A549 (cell line): ENCODE measurements at regions not wholly inside any gene's neighbourhood (a gene's known extent, or its start where the extent isn't known, plus 50 kb on each side); places are given as distances from the start of the nearest gene placed in this dataset.

ENCODE experiments used
- ATAC-seq, 2 experiments: fragments of 200-7000 bp in 1 of 2; fragments of >200 bp in 1 of 2; cut with Nextera tagmentation in 1 of 2; cut with Tn5 transposase in 1 of 2; 3 replicates each; pipeline versions ENCODE4 v1.8.0 to v1.9.1; 2018 to 2020; ENCODE audit warnings: mild to moderate bottlenecking in 1 of 2, moderate library complexity in 1 of 2
- CTCF ChIA-PET: fragments of 300-600 bp; sonication (Branson Sonifier 250); formaldehyde crosslinking; extraction: SDS; loops from one replicate; lab custom pipeline; 2021; ENCODE audit warnings: antibody characterized with exemption, inconsistent platforms; lab: Yijun Ruan, JAX
- POLR2A ChIA-PET: fragments of 350-600 bp; formaldehyde crosslinking; extraction: SDS; loops from one replicate; lab custom pipeline; 2021; ENCODE audit warnings: antibody characterized with exemption, inconsistent platforms; lab: Yijun Ruan, JAX
- DNase-seq, 2 experiments: peaks; one replicate each; pipeline versions ENCODE4 v3.0.0 to v3.0.0-alpha.2; 2011 to 2016; ENCODE audit warnings: low read depth in 1 of 2, low spot score in 1 of 2
- FAIRE-seq: peaks from 2 replicates; lab custom pipeline; 2011; peaks lifted over from hg19 to GRCh38; lab: Jason Lieb, UNC
- H3K27ac ChIP-seq, 2 experiments: fragments of >200 bp; sonication (Bioruptor Twin); formaldehyde crosslinking; 3 replicates each; pipeline ENCODE4 v1.5.1; 2016 to 2017
- H3K4me1 ChIP-seq: fragments of >200 bp; sonication (Bioruptor Twin); formaldehyde crosslinking; 3 replicates; pipeline ENCODE4 v1.6.1; 2016
- H3K4me2 ChIP-seq: fragments of >200 bp; sonication (Bioruptor Twin); formaldehyde crosslinking; 3 replicates; pipeline ENCODE4 v1.6.1; 2016
- H3K4me3 ChIP-seq: fragments of >200 bp; sonication (Bioruptor Twin); formaldehyde crosslinking; 3 replicates; pipeline ENCODE4 v1.5.1; 2016
- H3K9me3 ChIP-seq: fragments of >200 bp; sonication (Bioruptor Twin); formaldehyde crosslinking; 3 replicates; pipeline ENCODE4 v1.6.1; 2016
- BCL3 ChIP-seq: fragments of >200 bp; sonication (Bioruptor Twin); formaldehyde crosslinking; IDR thresholded peaks from 3 replicates; pipeline ENCODE4 v1.6.1; 2016
- CBX2 ChIP-seq: fragments of 200-600 bp; sonication (generic); IDR thresholded peaks from 2 replicates; pipeline ENCODE4 v1.6.1; 2016; ENCODE audit warnings: low read depth, mild to moderate bottlenecking, borderline replicate concordance
- CHD4 ChIP-seq: fragments of 200-600 bp; sonication (generic); IDR thresholded peaks from 2 replicates; pipeline ENCODE4 v1.6.1; 2016; ENCODE audit warnings: antibody characterized with exemption, mild to moderate bottlenecking, borderline replicate concordance
- EP300 ChIP-seq, 2 experiments: fragments of >200 bp; sonication (Bioruptor Twin); formaldehyde crosslinking; IDR thresholded peaks; 2 replicates in 1 of 2; 3 replicates in 1 of 2; pipeline ENCODE4 v1.6.1; 2016 to 2017
- FOSL2 ChIP-seq, 2 experiments: fragments of 450-650 bp in 1 of 2; fragments of >200 bp in 1 of 2; sonication (Bioruptor Twin) in 1 of 2; formaldehyde crosslinking; IDR thresholded peaks; 2 replicates each; pipeline versions ENCODE4 v1.5.0 to v1.6.1; 2016 to 2020; ENCODE audit warnings: mild to moderate bottlenecking in 1 of 2, moderate library complexity in 1 of 2
- HDAC2 ChIP-seq: fragments of 200-600 bp; sonication (generic); IDR thresholded peaks from 2 replicates; pipeline ENCODE4 v1.6.1; 2016
- HOXB5 ChIP-seq: fragments of 250-450 bp; sonication (Bioruptor Pico); IDR thresholded peaks from 2 replicates; pipeline ENCODE4 v1.5.0; 2020; ENCODE audit warnings: mild to moderate bottlenecking, moderate library complexity
- JUN ChIP-seq, 2 experiments: fragments of >200 bp; sonication (Bioruptor Twin); formaldehyde crosslinking; IDR thresholded peaks; 2 replicates in 1 of 2; 3 replicates in 1 of 2; pipeline ENCODE4 v1.6.1; 2016 to 2017
- MAFK ChIP-seq: fragments of 450-650 bp; IDR thresholded peaks from 2 replicates; pipeline ENCODE4 v1.6.1; 2014; ENCODE audit not compliant: partially characterized antibody
- MAZ ChIP-seq: fragments of 150-350 bp; IDR thresholded peaks from 2 replicates; pipeline ENCODE4 v1.6.1; 2014; ENCODE audit warnings: antibody characterized with exemption, low read depth, low read length, borderline replicate concordance
- MYC ChIP-seq: IDR thresholded peaks from 2 replicates; pipeline ENCODE4 v1.6.1; 2012; ENCODE audit warnings: mild to moderate bottlenecking, inconsistent platforms, low read length, improper control_type of control experiment, borderline replicate concordance
- NFE2L2 ChIP-seq: fragments of 150-350 bp; conservative IDR thresholded peaks from 2 replicates; pipeline ENCODE4 v1.6.1; 2014; ENCODE audit warnings: low read length
- PBX3 ChIP-seq: IDR thresholded peaks from 2 replicates; pipeline ENCODE4 v1.6.1; 2012
- PHF8 ChIP-seq: fragments of 200-600 bp; sonication (generic); IDR thresholded peaks from 2 replicates; pipeline ENCODE4 v1.6.1; 2016; ENCODE audit warnings: low read depth, mild to moderate bottlenecking, antibody characterized with exemption, moderate library complexity, borderline replicate concordance
- RARB ChIP-seq: fragments of 250-450 bp; sonication (Bioruptor Pico); IDR thresholded peaks from 2 replicates; pipeline ENCODE4 v1.8.0; 2021; ENCODE audit warnings: mild to moderate bottlenecking, moderate library complexity
- RNF2 ChIP-seq: fragments of 200-600 bp; sonication (generic); IDR thresholded peaks from 2 replicates; pipeline ENCODE4 v1.6.1; 2016; ENCODE audit warnings: low read depth, mild to moderate bottlenecking, antibody characterized with exemption, moderate library complexity, borderline replicate concordance
- SMC3 ChIP-seq: fragments of >200 bp; sonication (Bioruptor Twin); formaldehyde crosslinking; IDR thresholded peaks from 3 replicates; pipeline ENCODE4 v1.6.1; 2018; ENCODE audit warnings: inconsistent platforms
- SREBF2 ChIP-seq: fragments of 450-650 bp; IDR thresholded peaks from 2 replicates; pipeline ENCODE4 v1.6.1; 2014; ENCODE audit warnings: mild to moderate bottlenecking, moderate library complexity
- TP53 ChIP-seq: fragments of 250-450 bp; sonication (Bioruptor Pico); IDR thresholded peaks from 2 replicates; pipeline ENCODE4 v1.5.0; 2021; ENCODE audit warnings: mild to moderate bottlenecking, moderate library complexity
- USF2 ChIP-seq: fragments of 450-650 bp; IDR thresholded peaks from 2 replicates; pipeline ENCODE4 v1.6.1; 2014; ENCODE audit warnings: antibody characterized with exemption
- ZFP36 ChIP-seq: fragments of 450-650 bp; IDR thresholded peaks from 2 replicates; pipeline ENCODE4 v1.6.1; 2014; ENCODE audit warnings: borderline replicate concordance; ENCODE audit not compliant: partially characterized antibody
- WGBS: methylation state at CpG from one replicate; pipeline ENCODE4 v1.1.6; 2017; ENCODE audit errors: missing lambda C conversion rate; 5-methylcytosine and 5-hydroxymethylcytosine counted together
- TF ChIP-seq, protein P1 (sequence below): fragments of 250-450 bp; sonication (Bioruptor Pico); IDR thresholded peaks from 2 replicates; pipeline ENCODE4 v1.5.0; 2021; ENCODE audit warnings: mild to moderate bottlenecking, moderate library complexity, borderline replicate concordance

GRCh38 chr2:126303113-126303512 is 352.8 kb upstream of the GYPC start:
- Histone ChIP-seq H3K27ac (no peak overlapping the region), H3K4me2 (no peak overlapping the region), H3K9me3 (no peaks in the 10 kb centered on the region), H3K4me3 (no peak overlapping the region), H3K4me1 (no peaks in the 10 kb centered on the region)
- DNase-seq: no peak
- POLR2A ChIA-PET: no interaction called here
- CTCF ChIA-PET: no interaction called here
- ATAC-seq: no peak
- 14% methylated on average over 5 of the region's 5 CpGs for WGBS
- no peak for FAIRE-seq
- no peak for TF ChIP-seq CHD4
- no peak for TF ChIP-seq HDAC2
- TF ChIP-seq SMC3: no peak
- no peak for TF ChIP-seq NFE2L2
- TF ChIP-seq MAZ: no peak
- no peak for TF ChIP-seq EP300 (IDR thresholded peaks at IDR 0.05)
- no peak for TF ChIP-seq USF2
- no peak for TF ChIP-seq BCL3

DNA sequence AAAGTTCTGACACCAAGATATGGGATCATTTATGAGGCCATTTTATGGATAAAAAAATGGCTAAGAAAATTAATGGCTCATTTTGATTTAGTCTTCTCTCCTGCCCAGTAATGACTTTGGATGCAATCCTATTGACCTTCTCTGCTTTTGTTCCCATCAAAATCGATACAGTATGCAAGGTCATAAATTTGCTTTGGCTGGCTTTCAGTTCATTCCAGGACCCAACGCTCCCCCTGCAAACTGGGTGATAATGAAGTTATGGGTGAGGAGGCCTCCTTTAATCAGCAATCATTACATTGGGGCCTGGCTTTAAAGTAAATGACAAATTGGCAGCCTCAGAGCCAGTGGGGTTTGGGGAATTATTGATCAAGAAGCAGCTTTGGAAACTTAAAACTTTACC is 351.8 kb upstream of the GYPC start:
- WGBS: 4% methylated on average over 2 of the region's 2 CpGs
- FAIRE-seq (no peak), DNase-seq (no peak), ATAC-seq (no peak)
- no peaks in the 10 kb centered on the region for H3K9me3 ChIP-seq
- ChIA-PET CTCF (no interaction called here), POLR2A (no interaction called here)
- no peak overlapping the region for H3K4me2 ChIP-seq
- H3K27ac ChIP-seq: no peak overlapping the region
- no peaks in the 10 kb centered on the region for H3K4me1 ChIP-seq
- no peak for TF ChIP-seq PBX3
- TF ChIP-seq PHF8: no peak
- no peak for TF ChIP-seq RNF2
- no peak for TF ChIP-seq BCL3
- no peak for TF ChIP-seq HOXB5
- no peak for TF ChIP-seq HDAC2
- TF ChIP-seq, protein P1, sequence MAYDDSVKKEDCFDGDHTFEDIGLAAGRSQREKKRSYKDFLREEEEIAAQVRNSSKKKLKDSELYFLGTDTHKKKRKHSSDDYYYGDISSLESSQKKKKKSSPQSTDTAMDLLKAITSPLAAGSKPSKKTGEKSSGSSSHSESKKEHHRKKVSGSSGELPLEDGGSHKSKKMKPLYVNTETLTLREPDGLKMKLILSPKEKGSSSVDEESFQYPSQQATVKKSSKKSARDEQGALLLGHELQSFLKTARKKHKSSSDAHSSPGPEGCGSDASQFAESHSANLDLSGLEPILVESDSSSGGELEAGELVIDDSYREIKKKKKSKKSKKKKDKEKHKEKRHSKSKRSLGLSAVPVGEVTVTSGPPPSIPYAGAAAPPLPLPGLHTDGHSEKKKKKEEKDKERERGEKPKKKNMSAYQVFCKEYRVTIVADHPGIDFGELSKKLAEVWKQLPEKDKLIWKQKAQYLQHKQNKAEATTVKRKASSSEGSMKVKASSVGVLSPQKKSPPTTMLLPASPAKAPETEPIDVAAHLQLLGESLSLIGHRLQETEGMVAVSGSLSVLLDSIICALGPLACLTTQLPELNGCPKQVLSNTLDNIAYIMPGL (CRISPR knock-in tag): no peak
- TF ChIP-seq FOSL2 (IDR thresholded peaks at IDR 0.05): no peak
- TF ChIP-seq FOSL2 (CRISPR knock-in tag; IDR thresholded peaks at IDR 0.05): no peak
- no peak for TF ChIP-seq SREBF2
- no peak for TF ChIP-seq TP53 (CRISPR knock-in tag)
- no peak for TF ChIP-seq JUN (IDR thresholded peaks at IDR 0.05)
- no peak for TF ChIP-seq RARB (CRISPR knock-in tag)
- no peak for TF ChIP-seq MAFK
- TF ChIP-seq ZFP36: no peak
- TF ChIP-seq CBX2: no peak
- no peak for TF ChIP-seq MYC
- H3K4me3 ChIP-seq: no peak overlapping the region
